WTC11 (cell line): ENCODE measurements at regions not wholly inside any gene's neighbourhood (a gene's known extent, or its start where the extent isn't known, plus 50 kb on each side); places are given as distances from the start of the nearest gene placed in this dataset.

Experiments
- NFE2L1 ChIP-seq: sonication (generic); formaldehyde crosslinking; IDR thresholded peaks from 2 replicates; pipeline ENCODE4 v1.8.1; 2023; ENCODE audit warnings: missing genetic modification reagents
- TF ChIP-seq, protein P1 (sequence below): fragments of 200-600 bp; IDR thresholded peaks from 2 replicates; pipeline ENCODE4 v1.8.0; 2022; ENCODE audit warnings: antibody characterized with exemption

DNA sequence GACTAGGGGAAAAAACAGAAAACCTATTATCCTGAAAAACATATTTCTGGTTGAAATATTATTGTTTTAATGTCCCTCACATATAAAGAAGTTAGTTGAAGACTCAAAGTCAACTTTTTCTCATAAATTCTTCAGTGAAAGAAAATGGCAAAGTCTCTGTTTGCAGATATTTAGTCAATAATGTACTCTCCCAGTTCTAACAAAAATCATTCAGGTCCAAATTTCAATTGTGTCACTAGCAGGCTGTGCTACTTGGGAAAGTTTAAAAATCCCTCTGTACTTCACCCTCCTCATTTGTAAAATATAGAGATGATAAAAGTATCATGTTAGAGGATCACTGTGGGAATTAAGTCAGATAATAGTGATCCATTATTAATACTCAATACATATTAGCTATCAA lies 496.5 kb downstream of the FSCB start:
- no peak for TF ChIP-seq NFE2L1 (CRISPR knock-in tag)
- TF ChIP-seq, protein P1, sequence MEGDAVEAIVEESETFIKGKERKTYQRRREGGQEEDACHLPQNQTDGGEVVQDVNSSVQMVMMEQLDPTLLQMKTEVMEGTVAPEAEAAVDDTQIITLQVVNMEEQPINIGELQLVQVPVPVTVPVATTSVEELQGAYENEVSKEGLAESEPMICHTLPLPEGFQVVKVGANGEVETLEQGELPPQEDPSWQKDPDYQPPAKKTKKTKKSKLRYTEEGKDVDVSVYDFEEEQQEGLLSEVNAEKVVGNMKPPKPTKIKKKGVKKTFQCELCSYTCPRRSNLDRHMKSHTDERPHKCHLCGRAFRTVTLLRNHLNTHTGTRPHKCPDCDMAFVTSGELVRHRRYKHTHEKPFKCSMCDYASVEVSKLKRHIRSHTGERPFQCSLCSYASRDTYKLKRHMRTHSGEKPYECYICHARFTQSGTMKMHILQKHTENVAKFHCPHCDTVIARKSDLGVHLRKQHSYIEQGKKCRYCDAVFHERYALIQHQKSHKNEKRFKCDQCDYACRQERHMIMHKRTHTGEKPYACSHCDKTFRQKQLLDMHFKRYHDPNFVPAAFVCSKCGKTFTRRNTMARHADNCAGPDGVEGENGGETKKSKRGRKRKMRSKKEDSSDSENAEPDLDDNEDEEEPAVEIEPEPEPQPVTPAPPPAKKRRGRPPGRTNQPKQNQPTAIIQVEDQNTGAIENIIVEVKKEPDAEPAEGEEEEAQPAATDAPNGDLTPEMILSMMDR, result no peak
